ENCODE measurements at regions not wholly inside any gene's neighbourhood (a gene's known extent, or its start where the extent isn't known, plus 50 kb on each side); places are given as distances from the start of the nearest gene placed in this dataset.
"Not testable (repeated sequence)": the region's sequence is repeated elsewhere in the genome, so short reads cannot be mapped to it uniquely, and the experiment has no call there.

DNA sequence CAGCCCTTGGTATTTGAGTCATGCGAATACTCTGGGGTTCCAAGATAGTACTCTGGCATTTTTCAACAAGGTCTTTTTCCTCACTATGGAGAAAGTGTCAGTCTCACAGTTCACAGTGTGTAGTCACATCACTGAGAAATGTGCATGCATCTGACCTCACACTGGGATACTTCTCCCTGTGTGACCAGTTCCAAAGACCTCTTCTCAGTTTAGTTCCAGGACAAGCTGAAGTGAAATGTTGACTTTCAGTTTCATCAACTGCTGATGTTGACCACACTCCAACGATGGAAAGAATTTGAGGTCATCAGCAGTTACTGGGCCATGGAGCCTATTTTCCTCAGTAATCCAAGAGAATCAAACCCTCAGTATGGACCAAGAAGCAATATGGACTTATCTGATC is 55.1 kb upstream of the SOX11 start:
- WGBS, 2 donors = 74 to 79% methylated on average over 2 of the region's 2 CpGs
- intact Hi-C loops (cut with DNase I; ENCODE audit: low total_unique reads); H3K4me3 ChIP-seq (ENCODE audit: low read depth, poor library complexity, severe bottlenecking); DNase-seq (ENCODE audit: low spot score in 2 of 2): not testable (repeated sequence)

Data from lower leg skin (tissue), 3 donors.